ENCODE measurements at regions not wholly inside any gene's neighbourhood (a gene's known extent, or its start where the extent isn't known, plus 50 kb on each side); places are given as distances from the start of the nearest gene placed in this dataset.
A peak's percentile ranks its signal among the peaks of the same experiment; 100 is the strongest.

DNA sequence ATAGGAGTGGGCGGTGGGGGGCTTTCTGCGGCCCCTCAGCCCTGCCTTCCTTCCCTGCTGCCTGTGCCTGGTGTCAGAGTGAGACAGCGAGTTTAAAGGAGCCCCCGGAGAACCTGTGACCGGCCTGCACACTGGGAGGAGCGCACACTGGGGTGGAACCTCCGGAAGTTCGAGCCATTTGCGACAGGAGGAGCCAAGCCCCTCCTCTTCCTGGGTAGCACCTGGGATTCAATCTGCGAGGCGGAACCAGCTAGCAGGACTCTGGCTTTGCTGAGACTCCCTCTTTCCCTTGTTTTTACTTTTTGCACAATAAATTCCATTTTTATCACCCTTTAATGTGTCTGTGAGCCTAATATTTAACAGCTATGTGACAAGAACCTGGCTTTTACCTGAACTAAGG lies 540.6 kb downstream of the NPHP4 start:
- Mint-ChIP-seq H3K27ac (no peak overlapping the region), H3K9me3 (no peaks in the 10 kb centered on the region), H3K27me3 (peaks cover 0 to 12% (median 2%) of the 10 kb centered on the region in 5 donors), H3K36me3 (no peaks in the 10 kb centered on the region), H3K4me1 (peaks cover 0 to 15% (median 6%) of the 10 kb centered on the region in 4 donors), H3K4me3 (no peak overlapping the region)
- DNase-seq (no peak), ATAC-seq (no peak)
- POLR2A ChIA-PET, result no interaction called here

GRCh38 chr1:5448486-5448885 lies 543.7 kb downstream of the NPHP4 start:
- Mint-ChIP-seq H3K4me1 (peaks cover 0 to 9% (median 0%) of the 10 kb centered on the region in 4 donors), H3K27me3 (peaks cover 0 to 4% (median 0%) of the 10 kb centered on the region in 5 donors), H3K27ac (no peak overlapping the region), H3K9me3 (no peaks in the 10 kb centered on the region), H3K4me3 (no peak overlapping the region), H3K36me3 (peaks cover 0 to 2% (median 0%) of the 10 kb centered on the region in 3 donors)
- ATAC-seq, result no peak
- DNase-seq, result peak in 6 of 10 donors; percentile 17 to 69 (median 29)
- POLR2A ChIA-PET, result no interaction called here

DNA sequence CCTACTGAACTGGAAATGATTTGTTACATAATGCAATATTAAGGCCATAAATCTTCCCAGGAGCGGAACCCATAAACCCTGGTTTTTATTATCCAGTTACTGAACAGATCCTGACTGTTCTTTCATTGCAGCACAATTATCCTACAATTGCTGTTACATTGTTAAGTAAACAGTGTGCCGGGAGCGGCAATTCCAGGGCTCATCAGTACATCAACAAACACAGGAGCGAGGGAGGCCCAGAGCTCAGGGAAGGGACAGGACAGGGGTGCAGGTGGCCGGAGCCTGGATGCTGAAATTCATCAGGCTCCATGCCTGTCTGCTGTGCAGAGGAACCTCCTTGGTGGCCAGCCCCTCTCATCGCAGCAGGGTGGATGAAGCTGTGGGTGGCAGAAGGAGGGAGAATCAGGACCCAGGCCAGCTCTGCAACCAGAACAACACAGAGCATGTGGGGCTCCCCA lies 544.7 kb downstream of the NPHP4 start:
- peaks cover 0 to 4% (median 0%) of the 10 kb centered on the region in 5 donors for H3K27me3 Mint-ChIP-seq
- peaks cover 0 to 9% (median 0%) of the 10 kb centered on the region in 4 donors for H3K4me1 Mint-ChIP-seq
- no peaks in the 10 kb centered on the region for H3K9me3 Mint-ChIP-seq
- POLR2A ChIA-PET, result no interaction called here
- ATAC-seq, result no peak
- no peak overlapping the region for H3K27ac Mint-ChIP-seq
- peaks cover 0 to 2% (median 0%) of the 10 kb centered on the region in 3 donors for H3K36me3 Mint-ChIP-seq
- no peak overlapping the region for H3K4me3 Mint-ChIP-seq
- DNase-seq, result no peak

DNA sequence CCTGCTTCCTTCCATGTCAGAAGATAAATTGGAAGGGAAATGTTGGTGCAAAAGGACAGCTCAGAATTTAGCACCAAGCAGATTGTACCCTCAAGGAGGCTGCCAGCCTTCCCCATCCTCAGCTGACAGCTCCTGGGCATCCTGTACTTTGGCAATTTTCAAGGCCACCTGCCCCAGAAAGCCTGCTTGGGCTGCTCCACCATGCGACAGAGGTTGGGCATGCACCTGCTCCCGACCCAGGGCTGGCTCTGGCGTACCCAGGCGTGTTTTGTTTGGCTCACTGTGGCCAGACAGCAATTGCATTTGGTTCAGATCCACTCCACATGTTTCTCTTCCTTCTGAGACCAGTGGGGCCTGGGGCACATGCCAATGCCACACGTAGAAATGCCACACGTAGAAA lies 547.8 kb downstream of the NPHP4 start:
- DNase-seq (no peak), ATAC-seq (no peak)
- POLR2A ChIA-PET, result no interaction called here
- Mint-ChIP-seq H3K9me3 (peaks cover 0 to 15% (median 5%) of the 10 kb centered on the region in 9 donors), H3K27ac (peak overlapping the region in 1 of 10 donors; percentile 31), H3K36me3 (peaks cover 0 to 6% (median 6%) of the 10 kb centered on the region in 3 donors), H3K4me3 (no peak overlapping the region), H3K27me3 (peaks cover 0 to 2% (median 0%) of the 10 kb centered on the region in 5 donors), H3K4me1 (peaks cover 0 to 9% (median under 1%) of the 10 kb centered on the region in 4 donors)

GRCh38 chr1:5436808-5437207 lies 555.4 kb downstream of the NPHP4 start:
- H3K36me3 Mint-ChIP-seq, result peaks cover 2 to 23% (median 23%) of the 10 kb centered on the region in 3 donors
- DNase-seq (no peak), ATAC-seq (no peak)
- peak overlapping the region in 1 of 10 donors; percentile 92 for H3K27ac Mint-ChIP-seq
- no peak overlapping the region for H3K4me3 Mint-ChIP-seq
- H3K27me3 Mint-ChIP-seq, result peaks cover 0 to 3% (median 1%) of the 10 kb centered on the region in 5 donors
- H3K9me3 Mint-ChIP-seq, result peaks cover 6 to 41% (median 24%) of the 10 kb centered on the region in 9 donors
- H3K4me1 Mint-ChIP-seq, result peaks cover 0 to 6% (median 0%) of the 10 kb centered on the region in 4 donors
- POLR2A ChIA-PET, result no interaction called here

DNA sequence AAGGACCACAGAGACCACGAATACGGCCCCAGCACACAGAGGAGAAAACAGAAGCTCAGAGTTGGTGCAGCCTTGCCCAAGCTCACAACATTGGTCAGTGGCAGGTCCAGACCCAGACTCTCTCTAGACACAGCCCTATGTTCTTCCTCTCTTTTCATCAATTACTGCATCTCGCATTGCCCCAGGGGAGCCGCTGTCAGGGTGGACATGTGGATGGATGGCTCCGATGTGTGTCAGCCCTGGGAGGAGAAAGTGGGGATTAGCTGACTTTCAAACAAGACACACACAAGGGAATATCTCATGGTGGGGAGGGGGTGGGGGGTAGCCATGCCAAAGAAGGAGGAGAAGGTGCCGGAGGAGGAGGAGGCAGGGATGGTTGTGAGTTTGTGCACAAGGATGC lies 556.8 kb downstream of the NPHP4 start:
- H3K4me3 Mint-ChIP-seq, result no peak overlapping the region
- H3K36me3 Mint-ChIP-seq, result peaks cover 2 to 23% (median 23%) of the 10 kb centered on the region in 3 donors
- H3K27ac Mint-ChIP-seq, result no peak overlapping the region
- H3K4me1 Mint-ChIP-seq, result peaks cover 0 to 6% (median 3%) of the 10 kb centered on the region in 4 donors
- no peak for DNase-seq
- H3K9me3 Mint-ChIP-seq, result peaks cover 6 to 36% (median 24%) of the 10 kb centered on the region in 9 donors
- ATAC-seq, result no peak
- POLR2A ChIA-PET, result no interaction called here
- peaks cover 1 to 4% (median 3%) of the 10 kb centered on the region in 5 donors for H3K27me3 Mint-ChIP-seq

- Mint-ChIP-seq H3K27ac (peak overlapping the region in 1 of 10 donors; percentile 14), H3K4me1 (peaks cover 0 to 21% (median 17%) of the 10 kb centered on the region in 4 donors), H3K9me3 (peaks cover 1 to 7% (median 2%) of the 10 kb centered on the region in 9 donors), H3K4me3 (no peak overlapping the region), H3K36me3 (peaks cover 2 to 6% (median 3%) of the 10 kb centered on the region in 3 donors), H3K27me3 (peaks cover 3 to 15% (median 6%) of the 10 kb centered on the region in 5 donors)
- POLR2A ChIA-PET, result no interaction called here
- ATAC-seq (no peak), DNase-seq (no peak)
These were observed 559.8 kb downstream of the NPHP4 start for GRCh38 chr1:5432436-5432835.

- Mint-ChIP-seq H3K9me3 (no peaks in the 10 kb centered on the region), H3K4me3 (no peak overlapping the region), H3K4me1 (peaks cover 0 to 21% (median 16%) of the 10 kb centered on the region in 4 donors), H3K27me3 (peaks cover 3 to 15% (median 6%) of the 10 kb centered on the region in 5 donors), H3K36me3 (no peaks in the 10 kb centered on the region), H3K27ac (no peak overlapping the region)
- DNase-seq (no peak), ATAC-seq (no peak)
- POLR2A ChIA-PET, result no interaction called here
These were observed 561.1 kb downstream of the NPHP4 start for GRCh38 chr1:5430911-5431697.

DNA sequence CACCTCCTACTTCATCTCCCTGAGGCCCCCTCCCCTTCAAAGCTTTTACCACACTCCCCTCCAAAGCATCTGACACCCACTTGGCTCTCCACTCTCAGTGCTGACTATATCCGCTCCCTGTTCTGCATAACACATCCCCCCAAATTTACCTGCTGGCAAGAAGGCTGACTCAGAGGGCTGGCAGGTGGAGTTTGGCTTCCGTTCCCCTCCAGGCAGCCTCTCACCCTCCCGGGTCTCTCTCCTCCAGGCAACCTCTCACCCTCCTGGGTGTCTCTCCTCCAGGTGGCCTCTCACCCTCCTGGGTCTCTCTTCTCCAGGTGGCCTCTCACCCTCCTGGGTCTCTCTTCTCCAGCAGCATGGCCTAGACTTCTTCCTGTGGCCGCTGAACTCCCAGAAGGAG lies 562.1 kb downstream of the NPHP4 start:
- Mint-ChIP-seq H3K27ac (peak overlapping the region in 3 of 10 donors; percentile 48 to 87 (median 48)), H3K4me3 (peak overlapping the region in 1 of 10 donors; percentile 39), H3K36me3 (no peaks in the 10 kb centered on the region), H3K4me1 (peaks cover 0 to 29% (median 19%) of the 10 kb centered on the region in 4 donors), H3K9me3 (no peaks in the 10 kb centered on the region), H3K27me3 (peaks cover 1 to 19% (median 4%) of the 10 kb centered on the region in 5 donors)
- ATAC-seq (no peak), DNase-seq (no peak)
- POLR2A ChIA-PET, result interaction anchor here (1.2 kb wide), 1 partner anchor 41 kb away, joined by 4 read pairs; no protein-coding TSS in a partner anchor

DNA sequence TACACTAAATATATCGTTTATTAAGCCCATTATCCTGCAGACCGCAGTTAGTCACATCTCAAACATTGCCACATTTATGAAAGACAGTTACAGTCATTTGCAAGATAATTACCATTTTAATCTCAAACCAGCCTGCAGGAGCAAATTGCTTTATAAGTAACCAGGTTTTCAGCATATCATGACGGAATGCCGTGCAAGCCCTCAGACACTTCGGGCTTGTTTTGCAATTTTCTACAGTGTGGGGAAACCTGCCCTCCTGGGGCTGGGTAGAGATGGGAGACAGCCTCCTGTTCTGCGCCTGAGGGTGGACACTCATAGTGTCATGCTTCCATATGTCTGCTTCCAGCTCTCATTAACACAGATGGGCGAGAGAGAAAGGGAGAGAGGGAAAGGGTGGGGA lies 563.9 kb downstream of the NPHP4 start:
- POLR2A ChIA-PET, result no interaction called here
- DNase-seq, result no peak
- Mint-ChIP-seq H3K4me1 (peaks cover 8 to 45% (median 28%) of the 10 kb centered on the region in 4 donors), H3K27me3 (peaks cover 6 to 24% (median 9%) of the 10 kb centered on the region in 5 donors), H3K9me3 (no peaks in the 10 kb centered on the region), H3K4me3 (no peak overlapping the region), H3K36me3 (no peaks in the 10 kb centered on the region), H3K27ac (peak overlapping the region in 2 of 10 donors; percentile 54 to 71)
- ATAC-seq, result no peak

DNA sequence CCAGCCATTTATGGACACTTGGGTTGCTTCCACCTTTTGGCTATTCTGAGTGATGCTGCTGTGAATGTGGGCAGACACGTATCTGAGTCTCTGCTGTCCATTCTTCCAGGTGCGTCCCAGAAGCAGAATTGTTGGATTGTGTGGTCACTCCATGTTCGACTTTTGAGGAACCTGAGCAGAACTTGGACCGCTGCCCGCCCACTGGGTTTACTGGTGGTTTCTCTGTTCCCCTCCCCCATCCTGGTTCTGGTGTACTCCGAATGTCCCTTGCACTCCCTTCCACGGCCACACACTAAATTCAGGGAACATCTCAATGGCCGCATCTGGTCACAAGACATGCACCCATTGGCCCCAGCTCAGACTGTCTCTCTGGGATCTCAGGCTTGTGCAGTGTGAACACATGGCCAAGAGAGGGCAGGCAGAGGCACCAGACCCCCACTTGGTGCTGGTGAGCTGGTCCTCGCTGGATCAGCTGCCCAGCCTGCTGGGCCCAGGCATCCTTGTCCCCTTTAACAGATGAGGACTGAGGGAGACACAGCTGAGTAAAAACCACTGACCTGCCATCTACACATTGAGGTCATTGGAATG lies 565.1 kb downstream of the NPHP4 start:
- no peaks in the 10 kb centered on the region for H3K9me3 Mint-ChIP-seq
- H3K36me3 Mint-ChIP-seq, result no peaks in the 10 kb centered on the region
- DNase-seq (no peak), ATAC-seq (no peak)
- H3K4me1 Mint-ChIP-seq, result peaks cover 19 to 57% (median 37%) of the 10 kb centered on the region in 4 donors
- no peak overlapping the region for H3K4me3 Mint-ChIP-seq
- no peak overlapping the region for H3K27ac Mint-ChIP-seq
- POLR2A ChIA-PET, result no interaction called here
- peaks cover 6 to 24% (median 8%) of the 10 kb centered on the region in 5 donors for H3K27me3 Mint-ChIP-seq

GRCh38 chr1:5424802-5425703 lies 567.2 kb downstream of the NPHP4 start:
- POLR2A ChIA-PET, result no interaction called here
- Mint-ChIP-seq H3K4me3 (no peak overlapping the region), H3K4me1 (peaks cover 23 to 62% (median 39%) of the 10 kb centered on the region in 4 donors)

More at GRCh38 chr1:5424802-5425703, 567.2 kb downstream of the NPHP4 start:
- ATAC-seq, result no peak
- H3K27me3 Mint-ChIP-seq, result peaks cover 5 to 17% (median 7%) of the 10 kb centered on the region in 5 donors
- no peaks in the 10 kb centered on the region for H3K9me3 Mint-ChIP-seq
- H3K36me3 Mint-ChIP-seq, result no peaks in the 10 kb centered on the region
- no peak for DNase-seq
- H3K27ac Mint-ChIP-seq, result no peak overlapping the region

Data from naive thymus-derived CD8-positive, alpha-beta T cell (primary cell).